VCaP (cell line): ENCODE measurements at regions not wholly inside any gene's neighbourhood (a gene's known extent, or its start where the extent isn't known, plus 50 kb on each side); places are given as distances from the start of the nearest gene placed in this dataset.

Source experiments
- H3K27ac ChIP-seq: fragments of 450-650 bp; 2 replicates; pipeline ENCODE4 v1.5.1; 2017
- CTCF ChIP-seq: fragments of 450-650 bp; conservative IDR thresholded peaks from 2 replicates; pipeline ENCODE4 v1.5.1; 2017; ENCODE audit warnings: mild to moderate bottlenecking, moderate library complexity

- no peak overlapping the region for H3K27ac ChIP-seq
- no peak for TF ChIP-seq CTCF
Measured at GRCh38 chr5:3698412-3698811, 102.8 kb downstream of the IRX1 start.

GRCh38 chr5:3701694-3702093 lies 106.1 kb downstream of the IRX1 start:
- TF ChIP-seq CTCF = no peak
- H3K27ac ChIP-seq = no peak overlapping the region

DNA sequence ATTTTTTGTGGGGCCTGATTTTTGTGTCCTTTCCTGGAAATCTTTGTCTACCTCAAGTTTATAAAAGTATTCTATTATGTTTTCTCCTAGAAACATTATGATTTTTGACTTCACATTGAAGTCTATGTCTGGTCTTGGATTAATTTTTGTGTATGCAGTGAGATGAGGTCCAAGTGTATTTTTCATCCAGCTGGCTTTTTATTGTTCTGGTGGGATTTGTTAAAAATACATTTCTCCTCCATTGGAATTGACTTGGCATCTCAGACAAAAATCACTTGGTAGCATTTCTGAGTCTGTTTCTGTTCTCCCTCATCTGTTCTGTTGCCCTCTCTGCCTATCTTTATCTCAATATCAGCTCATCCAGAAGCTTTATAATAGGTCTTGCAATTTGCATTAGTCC lies 109.0 kb downstream of the IRX1 start:
- H3K27ac ChIP-seq = no peak overlapping the region
- TF ChIP-seq CTCF = no peak

GRCh38 chr5:3709068-3709716 lies 113.6 kb downstream of the IRX1 start:
- no peak overlapping the region for H3K27ac ChIP-seq
- TF ChIP-seq CTCF = no peak

GRCh38 chr5:3709717-3710348 lies 114.2 kb downstream of the IRX1 start:
- TF ChIP-seq CTCF = no peak
- H3K27ac ChIP-seq = no peak overlapping the region

GRCh38 chr5:3715062-3715461 lies 119.4 kb downstream of the IRX1 start:
- H3K27ac ChIP-seq = no peak overlapping the region
- no peak for TF ChIP-seq CTCF

DNA sequence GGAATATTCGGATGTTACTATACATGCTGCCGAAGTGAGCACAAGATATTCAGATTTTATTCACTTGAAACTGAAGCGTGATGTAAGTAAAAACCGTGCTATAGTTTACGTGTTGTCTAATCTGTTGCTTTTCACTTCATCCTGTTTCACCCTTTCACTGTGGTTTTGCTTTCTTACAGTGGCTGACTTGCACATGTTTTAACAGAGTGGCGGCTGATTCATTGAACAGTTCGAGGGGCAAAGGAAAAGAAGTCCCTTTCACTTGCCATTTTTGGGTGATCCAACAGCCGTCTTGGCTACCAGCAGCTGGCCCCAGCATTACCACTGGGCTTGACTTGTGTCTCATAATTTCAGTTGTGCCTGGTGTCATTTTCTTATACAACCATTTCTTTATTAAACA lies 134.0 kb downstream of the IRX1 start:
- TF ChIP-seq CTCF = no peak
- H3K27ac ChIP-seq = no peak overlapping the region
